ENCODE measurements at regions not wholly inside any gene's neighbourhood (a gene's known extent, or its start where the extent isn't known, plus 50 kb on each side); places are given as distances from the start of the nearest gene placed in this dataset.
"Not testable (repeated sequence)": the region's sequence is repeated elsewhere in the genome, so short reads cannot be mapped to it uniquely, and the experiment has no call there.

DNA sequence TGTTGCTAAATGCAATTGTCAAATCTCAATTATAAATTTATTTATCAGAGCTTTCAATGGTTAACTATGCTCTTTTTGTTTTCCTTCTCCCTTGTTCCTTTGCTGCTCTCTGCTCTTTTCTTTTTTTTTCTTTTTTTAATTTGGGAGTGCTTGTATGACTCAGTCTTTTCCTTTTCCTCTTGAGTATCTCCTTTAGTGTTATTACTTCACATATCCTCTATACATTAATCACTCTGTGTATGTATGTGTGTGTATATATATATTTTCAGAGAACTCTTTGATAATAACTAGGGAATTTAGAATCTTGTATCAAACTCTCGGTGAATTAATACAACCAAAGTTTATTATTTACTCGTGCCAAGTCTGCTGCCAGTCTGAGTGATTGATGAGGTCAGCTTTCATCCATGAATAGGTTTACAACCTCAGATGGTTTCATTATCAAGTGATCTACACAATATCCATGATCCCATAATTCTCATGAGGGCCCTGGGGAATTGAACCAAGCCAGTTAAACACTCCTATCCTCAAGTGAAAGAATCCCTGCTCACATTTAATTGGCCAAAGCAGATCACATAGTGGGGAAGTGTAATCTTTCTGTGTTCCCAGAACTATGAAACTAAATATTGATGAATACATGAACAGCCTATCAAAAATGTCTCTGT, 743.4 kb upstream of the CNTN5 start:
- no peak overlapping the region for H3K27ac ChIP-seq
- TF ChIP-seq, protein P1, sequence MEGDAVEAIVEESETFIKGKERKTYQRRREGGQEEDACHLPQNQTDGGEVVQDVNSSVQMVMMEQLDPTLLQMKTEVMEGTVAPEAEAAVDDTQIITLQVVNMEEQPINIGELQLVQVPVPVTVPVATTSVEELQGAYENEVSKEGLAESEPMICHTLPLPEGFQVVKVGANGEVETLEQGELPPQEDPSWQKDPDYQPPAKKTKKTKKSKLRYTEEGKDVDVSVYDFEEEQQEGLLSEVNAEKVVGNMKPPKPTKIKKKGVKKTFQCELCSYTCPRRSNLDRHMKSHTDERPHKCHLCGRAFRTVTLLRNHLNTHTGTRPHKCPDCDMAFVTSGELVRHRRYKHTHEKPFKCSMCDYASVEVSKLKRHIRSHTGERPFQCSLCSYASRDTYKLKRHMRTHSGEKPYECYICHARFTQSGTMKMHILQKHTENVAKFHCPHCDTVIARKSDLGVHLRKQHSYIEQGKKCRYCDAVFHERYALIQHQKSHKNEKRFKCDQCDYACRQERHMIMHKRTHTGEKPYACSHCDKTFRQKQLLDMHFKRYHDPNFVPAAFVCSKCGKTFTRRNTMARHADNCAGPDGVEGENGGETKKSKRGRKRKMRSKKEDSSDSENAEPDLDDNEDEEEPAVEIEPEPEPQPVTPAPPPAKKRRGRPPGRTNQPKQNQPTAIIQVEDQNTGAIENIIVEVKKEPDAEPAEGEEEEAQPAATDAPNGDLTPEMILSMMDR (conservative IDR thresholded peaks at IDR 0.05) = no peak

DNA sequence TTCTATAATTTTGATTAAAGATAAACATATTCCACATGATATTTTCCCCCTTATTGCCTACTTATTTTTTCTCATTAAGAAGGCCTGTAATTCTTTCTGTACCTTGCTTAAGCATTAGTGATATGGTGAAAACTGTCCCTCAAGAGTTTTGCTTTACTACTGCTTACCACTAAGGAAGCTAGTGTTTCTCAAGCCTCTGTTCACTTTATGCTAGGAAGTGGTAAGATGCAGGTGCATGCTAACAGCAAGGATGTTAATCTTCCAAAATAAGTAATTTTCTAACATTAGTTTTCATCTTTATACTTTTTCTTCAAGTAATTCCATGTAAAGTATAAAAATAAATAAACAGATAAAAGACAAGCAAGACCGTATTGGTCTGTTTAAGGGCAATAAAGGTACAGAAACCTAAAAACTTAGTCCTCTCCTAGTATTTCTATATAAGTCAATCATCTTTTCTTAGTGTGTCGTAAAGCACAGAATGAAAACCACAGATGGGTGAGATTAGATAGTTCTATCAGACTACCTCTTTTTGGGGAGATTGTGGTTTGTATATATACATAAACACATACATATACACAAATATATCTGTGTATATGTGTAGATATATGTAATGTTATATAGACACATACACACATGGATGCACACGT, 731.0 kb upstream of the CNTN5 start:
- H3K27ac ChIP-seq = no peak overlapping the region
- TF ChIP-seq, protein P1 (conservative IDR thresholded peaks at IDR 0.05) = no peak

DNA sequence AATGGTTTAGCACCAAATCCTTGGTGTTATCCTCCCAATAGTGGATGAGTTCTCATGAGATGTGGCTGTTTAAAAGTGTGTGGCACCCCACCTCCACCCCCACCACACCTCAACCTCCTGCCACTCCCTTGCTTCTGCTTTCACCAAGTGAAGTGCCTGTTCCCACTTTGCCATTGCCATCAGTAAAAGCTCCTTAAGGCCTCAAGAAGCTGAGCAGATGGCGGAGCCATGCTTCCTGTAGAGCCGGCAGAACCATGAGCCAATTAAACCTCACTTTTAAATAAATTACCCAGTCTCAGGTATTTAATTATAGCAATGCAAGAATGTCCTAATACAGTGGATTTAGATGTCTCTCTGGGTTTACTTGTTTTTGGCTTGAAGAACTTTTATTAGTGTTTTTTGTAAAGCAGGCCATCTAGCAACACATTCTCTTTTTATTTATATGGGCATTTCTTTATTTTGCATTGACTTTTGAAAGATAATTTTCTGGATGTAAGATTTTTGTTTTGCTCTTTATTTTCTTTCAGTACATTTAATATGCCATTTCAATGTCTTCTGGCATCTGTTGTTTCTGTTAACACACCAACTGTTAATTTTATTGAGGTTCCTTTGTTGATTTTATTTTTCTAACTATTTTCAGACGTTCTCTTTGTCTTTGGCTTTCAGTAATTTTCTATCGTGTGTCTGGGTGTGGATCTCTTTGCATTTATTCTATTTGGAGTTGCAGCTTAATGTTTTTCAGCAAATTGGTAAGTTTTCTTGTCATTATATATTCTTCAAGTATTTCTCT, 724.5 kb upstream of the CNTN5 start:
- TF ChIP-seq, protein P1 (conservative IDR thresholded peaks at IDR 0.05) = no peak
- H3K27ac ChIP-seq = no peak overlapping the region

DNA sequence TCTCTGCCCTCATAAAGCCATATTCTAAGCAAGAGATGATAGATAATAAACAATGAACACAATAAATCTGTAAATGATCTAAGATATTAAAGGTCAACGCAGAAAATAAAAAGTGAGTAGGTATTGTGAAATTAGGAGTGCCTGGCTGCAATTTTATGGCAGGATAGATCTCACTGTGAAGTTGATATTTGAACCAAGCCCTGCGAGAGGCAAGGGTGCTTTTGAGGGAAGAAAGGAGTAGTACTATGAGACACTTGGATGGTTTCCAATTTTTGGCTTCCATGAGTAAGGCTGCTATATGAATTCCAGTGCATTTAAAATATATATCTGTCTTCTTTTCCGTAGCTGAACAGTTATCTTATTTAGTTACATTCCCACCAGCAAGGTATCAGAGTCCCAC, 720.0 kb upstream of the CNTN5 start:
- no peak overlapping the region for H3K27ac ChIP-seq
- TF ChIP-seq, protein P1 (conservative IDR thresholded peaks at IDR 0.05) = no peak

DNA sequence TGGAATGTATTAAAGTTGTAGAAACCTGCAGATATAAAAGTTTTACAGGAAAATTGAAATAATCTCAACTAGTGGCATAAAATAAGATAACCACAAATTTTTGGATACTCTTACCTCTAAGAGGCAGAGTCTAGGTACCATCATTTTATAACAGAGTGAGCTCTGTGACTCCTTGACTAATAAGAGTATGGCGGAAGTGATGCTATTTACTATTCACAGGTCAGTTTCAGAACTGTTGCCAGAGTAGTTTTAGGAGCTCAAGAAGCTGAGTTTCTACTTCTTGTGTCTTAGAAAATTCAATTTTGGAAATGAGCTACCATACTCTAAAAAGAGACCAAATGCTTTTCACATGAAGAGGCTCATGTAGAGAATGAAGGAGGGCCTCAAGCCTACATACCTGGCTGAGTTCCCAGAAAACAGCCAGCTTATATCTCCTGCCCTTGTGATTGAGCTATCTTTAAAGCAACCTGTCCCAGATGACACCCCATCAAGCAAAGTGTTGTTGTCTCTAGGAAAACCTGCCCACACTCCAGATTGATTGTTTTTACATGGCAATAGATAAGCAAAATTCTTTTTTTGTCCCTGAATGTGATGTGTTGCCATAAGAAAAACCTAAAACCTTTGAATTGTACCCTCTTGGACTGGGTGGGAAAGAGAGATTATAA, 712.8 kb upstream of the CNTN5 start:
- TF ChIP-seq, protein P1 (conservative IDR thresholded peaks at IDR 0.05) = no peak
- no peak overlapping the region for H3K27ac ChIP-seq

DNA sequence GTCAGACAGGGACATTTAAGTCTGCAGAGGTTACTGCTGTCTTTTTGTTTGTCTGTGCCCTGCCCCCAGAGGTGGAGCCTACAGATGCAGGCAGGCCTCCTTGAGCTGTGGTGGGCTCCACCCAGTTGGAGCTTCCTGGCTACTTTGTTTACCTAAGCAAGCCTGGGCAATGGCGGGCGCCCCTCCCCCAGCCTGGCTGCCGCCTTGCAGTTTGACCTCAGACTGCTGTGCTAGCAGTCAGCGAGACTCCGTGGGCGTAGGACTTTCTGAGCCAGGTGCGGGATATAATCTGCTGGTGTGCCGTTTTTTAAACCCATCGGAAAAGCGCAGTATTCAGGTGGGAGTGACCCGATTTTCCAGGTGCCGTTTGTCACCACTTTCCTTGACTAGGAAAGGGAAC, 690.4 kb upstream of the CNTN5 start:
- not testable (repeated sequence) for H3K27ac ChIP-seq

DNA sequence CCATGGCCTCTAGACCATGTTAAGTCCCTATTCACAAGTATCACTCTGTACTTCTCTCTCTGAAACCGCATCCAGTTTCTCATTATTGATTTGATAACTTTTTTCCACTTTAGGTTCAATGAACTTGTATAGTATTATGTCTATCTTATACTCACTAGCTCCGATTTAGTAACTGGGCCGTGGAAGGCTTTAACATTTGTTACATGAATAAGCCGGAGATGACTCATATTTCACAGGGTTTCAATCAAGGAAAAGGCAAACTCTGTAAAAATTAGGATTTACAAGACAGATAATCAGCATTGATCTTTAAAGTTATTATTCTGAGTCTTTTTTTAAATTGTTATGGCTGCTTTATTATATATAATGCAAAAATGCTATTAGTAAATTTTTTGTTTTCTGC, 662.2 kb upstream of the CNTN5 start:
- H3K27ac ChIP-seq = no peak overlapping the region
- TF ChIP-seq, protein P1 (conservative IDR thresholded peaks at IDR 0.05) = no peak
